ENCODE measurements at regions not wholly inside any gene's neighbourhood (a gene's known extent, or its start where the extent isn't known, plus 50 kb on each side); places are given as distances from the start of the nearest gene placed in this dataset.

GRCh38 chr4:173753408-173753807, 223.4 kb upstream of the HAND2 start:
- TF ChIP-seq CTCF (IDR thresholded peaks at IDR 0.05; ENCODE audit: insufficient read depth, low read depth, low read length): no peak
- no peak for TF ChIP-seq EZH2 (IDR thresholded peaks at IDR 0.05; ENCODE audit: insufficient read depth, low read length)
